GM18951 (cell line): ENCODE measurements at regions not wholly inside any gene's neighbourhood (a gene's known extent, or its start where the extent isn't known, plus 50 kb on each side); places are given as distances from the start of the nearest gene placed in this dataset.
"Not testable (repeated sequence)": the region's sequence is repeated elsewhere in the genome, so short reads cannot be mapped to it uniquely, and the experiment has no call there.

Experiments
- POLR2A ChIP-seq: IDR thresholded peaks from 4 replicates; pipeline ENCODE4 v1.6.1; 2011; ENCODE audit warnings: mild to moderate bottlenecking; ENCODE audit not compliant: insufficient read length, insufficient read depth; ENCODE audit errors: extremely low read depth
- in situ Hi-C: fragments of 300-500 bp; cut with MboI; formaldehyde crosslinking; loops from one replicate; pipeline ENCODE4 v1.12.0; 2022; ENCODE audit warnings: low sequenced_read_pairs, mixed read lengths, inconsistent platforms; ENCODE audit not compliant: unreplicated experiment

DNA sequence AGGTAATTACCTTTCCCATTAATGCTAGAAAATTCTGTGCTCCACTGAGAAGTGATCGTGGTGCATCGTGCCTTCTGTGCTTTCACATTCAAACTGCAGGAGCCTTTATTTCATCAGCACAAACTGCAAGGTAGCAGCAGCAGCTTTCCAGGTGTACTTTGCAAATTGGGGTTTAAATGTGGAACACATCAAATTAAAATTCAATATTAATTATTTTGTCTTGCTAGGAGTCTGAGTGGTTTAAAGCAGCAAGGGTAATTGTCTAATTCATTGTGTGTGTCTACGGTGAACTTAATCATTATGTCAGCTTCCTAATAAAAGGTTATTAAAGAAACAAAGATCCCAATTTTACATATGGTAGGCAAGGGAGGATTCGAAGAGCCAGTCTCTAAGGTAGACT, 180.8 kb upstream of the ATP5MC3 start:
- in situ Hi-C loops, result loop anchor here (10.0 kb wide), 1 partner anchor 732 kb away; the partner anchor contains the start of genes HOXD12 and HOXD13
- TF ChIP-seq POLR2A, result no peak

DNA sequence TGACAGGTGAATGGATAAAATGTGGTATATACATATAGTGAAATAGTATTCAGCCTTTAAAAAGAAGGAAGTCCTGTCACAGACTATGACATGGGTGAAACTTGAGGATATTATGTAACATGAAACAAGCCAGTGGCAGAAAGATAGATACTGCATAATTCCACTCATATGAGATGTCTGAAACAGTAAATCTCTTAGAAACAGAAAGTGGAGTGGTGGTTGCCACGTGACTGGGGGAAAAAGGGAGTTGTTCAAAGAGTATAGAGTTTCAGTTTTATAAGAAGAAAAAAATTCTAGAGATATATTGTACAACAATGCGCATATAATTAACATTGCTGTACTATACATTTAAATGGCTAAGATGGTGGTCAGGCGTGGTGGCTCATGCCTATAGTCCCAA, 178.2 kb upstream of the ATP5MC3 start:
- TF ChIP-seq POLR2A, result no peak
- in situ Hi-C loops, result loop anchor here (10.0 kb wide), 1 partner anchor 735 kb away; the partner anchor contains the start of genes HOXD12 and HOXD13

DNA sequence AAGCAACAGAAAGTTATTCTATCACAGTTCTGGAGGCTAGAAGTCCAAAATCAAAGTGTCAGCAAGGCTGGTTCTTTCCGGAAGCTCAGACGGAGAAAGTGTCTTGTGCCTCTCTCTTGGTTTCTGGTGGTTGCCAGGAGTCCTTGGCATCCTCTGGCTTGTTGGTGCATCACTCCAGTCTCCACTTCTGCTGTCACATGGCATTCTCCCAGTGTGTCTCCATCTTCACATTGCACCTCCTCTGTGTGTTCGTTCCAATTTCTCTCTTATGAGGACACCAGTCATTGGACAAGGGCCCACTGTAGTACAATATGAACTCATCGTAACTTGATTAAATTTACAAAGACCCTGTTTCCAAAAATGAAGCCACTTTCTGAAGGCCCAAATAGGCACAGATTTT, 175.4 kb upstream of the ATP5MC3 start:
- in situ Hi-C loops, result no loop called here
- no peak for TF ChIP-seq POLR2A

GRCh38 chr2:175355246-175355645, 173.7 kb upstream of the ATP5MC3 start:
- in situ Hi-C loops, result no loop called here
- TF ChIP-seq POLR2A, result no peak

GRCh38 chr2:175353275-175353674, 171.8 kb upstream of the ATP5MC3 start:
- in situ Hi-C loops, result no loop called here
- TF ChIP-seq POLR2A, result no peak

- TF ChIP-seq POLR2A, result no peak
- in situ Hi-C loops, result no loop called here
Measured at GRCh38 chr2:175351512-175351911, 170.0 kb upstream of the ATP5MC3 start.

DNA sequence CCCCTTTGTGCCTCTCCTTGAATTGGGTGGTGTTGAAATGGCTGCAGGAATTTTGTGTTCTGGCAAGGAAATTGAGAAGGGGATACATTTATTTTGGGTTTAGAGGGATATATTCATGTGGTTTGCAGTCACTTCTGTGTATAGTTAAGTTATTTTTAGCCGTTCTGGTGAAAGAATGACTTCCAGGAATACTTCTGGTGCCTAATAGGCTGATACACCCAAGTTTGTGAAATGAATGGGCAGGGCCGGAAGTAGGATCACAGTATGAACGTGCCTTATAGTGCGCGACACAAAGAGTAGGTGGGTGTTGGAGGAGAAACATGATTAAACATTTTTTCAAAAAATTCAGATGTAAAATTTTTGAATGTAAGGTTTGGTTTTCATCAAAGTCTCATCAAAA, 168.6 kb upstream of the ATP5MC3 start:
- TF ChIP-seq POLR2A, result no peak
- in situ Hi-C loops, result no loop called here

DNA sequence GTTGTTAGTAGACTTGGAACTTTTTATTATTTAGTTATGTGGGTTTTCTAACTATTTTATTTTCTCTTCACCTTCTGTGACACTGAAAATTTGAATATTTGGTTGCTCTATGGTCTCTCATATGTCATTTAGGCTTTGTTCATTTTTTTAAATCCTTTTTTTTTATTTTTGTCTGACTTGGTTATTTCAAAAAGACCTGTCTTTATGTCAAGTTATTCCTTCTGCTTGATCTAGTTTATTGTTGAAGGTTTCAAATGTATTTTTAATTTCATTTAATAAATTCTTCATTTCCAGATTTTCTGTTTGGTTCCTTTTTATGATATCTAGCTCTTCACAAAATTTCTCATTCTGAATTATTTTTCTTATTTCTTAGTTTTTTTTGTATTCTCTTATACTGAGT, 160.6 kb upstream of the ATP5MC3 start:
- in situ Hi-C loops, result no loop called here
- no peak for TF ChIP-seq POLR2A

GRCh38 chr2:175330195-175330594, 148.7 kb upstream of the ATP5MC3 start:
- TF ChIP-seq POLR2A, result no peak
- in situ Hi-C loops, result no loop called here

- no peak for TF ChIP-seq POLR2A
- in situ Hi-C loops, result no loop called here
Measured at GRCh38 chr2:175326801-175327200, 145.3 kb upstream of the ATP5MC3 start.

- in situ Hi-C loops, result not testable (repeated sequence)
Measured at GRCh38 chr2:175326164-175326563, 144.7 kb upstream of the ATP5MC3 start.

GRCh38 chr2:175323162-175323561, 141.7 kb upstream of the ATP5MC3 start:
- in situ Hi-C loops, result no loop called here
- TF ChIP-seq POLR2A, result no peak

- in situ Hi-C loops, result no loop called here
- TF ChIP-seq POLR2A, result no peak
Measured at GRCh38 chr2:175318542-175318941, 137.0 kb upstream of the ATP5MC3 start.

DNA sequence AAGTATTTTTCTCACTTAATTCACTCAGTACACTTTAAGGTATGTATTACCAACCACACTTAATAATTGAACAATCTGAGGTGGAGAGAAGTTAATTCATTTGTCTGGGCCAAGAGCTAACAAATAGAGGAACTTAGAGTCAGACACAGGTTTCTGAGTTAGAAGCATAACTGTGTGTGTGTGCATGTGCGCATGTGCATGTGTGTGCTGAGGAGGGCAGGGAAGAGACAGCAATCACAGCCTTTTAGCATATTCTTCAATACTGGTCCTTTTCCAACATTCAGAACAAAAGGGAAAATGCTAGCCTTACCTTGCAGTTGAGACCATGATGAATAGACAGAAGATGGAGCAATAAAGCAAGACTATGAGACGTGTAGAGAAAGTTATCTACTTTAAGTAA, 136.2 kb upstream of the ATP5MC3 start:
- in situ Hi-C loops, result no loop called here
- TF ChIP-seq POLR2A, result no peak

GRCh38 chr2:175312137-175312536, 130.6 kb upstream of the ATP5MC3 start:
- in situ Hi-C loops, result no loop called here
- no peak for TF ChIP-seq POLR2A
